ENCODE measurements at regions not wholly inside any gene's neighbourhood (a gene's known extent, or its start where the extent isn't known, plus 50 kb on each side); places are given as distances from the start of the nearest gene placed in this dataset.
"Not testable (repeated sequence)": the region's sequence is repeated elsewhere in the genome, so short reads cannot be mapped to it uniquely, and the experiment has no call there.

GRCh38 chr13:103615771-103616170 is 549.6 kb upstream of the SLC10A2 start:
- TF ChIP-seq CTCF (IDR thresholded peaks at IDR 0.05; ENCODE audit: low read depth, low read length) = no peak
- DNase-seq (ENCODE audit: low read depth, low spot score) = no peak
- in situ Hi-C loops (cut with HindIII; ENCODE audit: low sequenced_read_pairs) = no loop called here
- H3K4me3 ChIP-seq (ENCODE audit: low read depth, low read length) = no peak overlapping the region

- no peak for DNase-seq (ENCODE audit: low read depth, low spot score)
- in situ Hi-C loops (cut with HindIII; ENCODE audit: low sequenced_read_pairs) = no loop called here
- no peak for TF ChIP-seq CTCF (IDR thresholded peaks at IDR 0.05; ENCODE audit: low read depth, low read length)
- H3K4me3 ChIP-seq (ENCODE audit: low read depth, low read length) = no peak overlapping the region
Observed at GRCh38 chr13:103614761-103615160, 548.5 kb upstream of the SLC10A2 start.

GRCh38 chr13:103607995-103608394 is 541.8 kb upstream of the SLC10A2 start:
- in situ Hi-C loops (cut with HindIII; ENCODE audit: low sequenced_read_pairs) = no loop called here
- H3K4me3 ChIP-seq (ENCODE audit: low read depth, low read length) = no peak overlapping the region
- TF ChIP-seq CTCF (IDR thresholded peaks at IDR 0.05; ENCODE audit: low read depth, low read length) = no peak
- no peak for DNase-seq (ENCODE audit: low read depth, low spot score)

GRCh38 chr13:103605546-103606326 is 539.5 kb upstream of the SLC10A2 start:
- no peak for DNase-seq (ENCODE audit: low read depth, low spot score)
- TF ChIP-seq CTCF (IDR thresholded peaks at IDR 0.05; ENCODE audit: low read depth, low read length) = no peak
- no peak overlapping the region for H3K4me3 ChIP-seq (ENCODE audit: low read depth, low read length)
- in situ Hi-C loops (cut with HindIII; ENCODE audit: low sequenced_read_pairs) = no loop called here

GRCh38 chr13:103599870-103600269 is 533.7 kb upstream of the SLC10A2 start:
- DNase-seq (ENCODE audit: low read depth, low spot score); in situ Hi-C loops (cut with HindIII; ENCODE audit: low sequenced_read_pairs); H3K4me3 ChIP-seq (ENCODE audit: low read depth, low read length): not testable (repeated sequence)

DNA sequence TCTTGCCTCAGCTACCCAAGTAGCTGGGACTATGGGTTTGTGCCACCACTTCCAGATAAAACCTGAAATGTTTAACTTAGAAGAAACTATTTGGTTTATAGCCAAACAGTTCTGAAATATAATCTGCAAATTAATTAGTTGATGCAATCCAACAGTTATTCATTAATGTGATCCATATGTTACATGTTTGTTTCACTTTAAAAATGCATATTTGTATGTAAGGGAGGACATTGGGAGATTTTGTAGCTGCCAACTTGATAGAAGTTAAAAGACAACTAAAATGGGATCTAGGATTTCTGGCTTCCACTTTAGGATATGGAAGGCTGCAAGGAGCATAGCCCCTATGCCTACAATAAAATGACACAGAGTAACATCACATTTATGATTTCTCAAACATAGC is 532.5 kb upstream of the SLC10A2 start:
- no peak for TF ChIP-seq CTCF (IDR thresholded peaks at IDR 0.05; ENCODE audit: low read depth, low read length)
- in situ Hi-C loops (cut with HindIII; ENCODE audit: low sequenced_read_pairs) = no loop called here

GRCh38 chr13:103573446-103573845 is 507.2 kb upstream of the SLC10A2 start:
- no peak for DNase-seq (ENCODE audit: low read depth, low spot score)
- no peak for TF ChIP-seq CTCF (IDR thresholded peaks at IDR 0.05; ENCODE audit: low read depth, low read length)
- in situ Hi-C loops (cut with HindIII; ENCODE audit: low sequenced_read_pairs) = no loop called here
- no peak overlapping the region for H3K4me3 ChIP-seq (ENCODE audit: low read depth, low read length)

More for the DNA sequence above, 532.5 kb upstream of the SLC10A2 start:
- DNase-seq (ENCODE audit: low read depth, low spot score) = no peak
- H3K4me3 ChIP-seq (ENCODE audit: low read depth, low read length) = no peak overlapping the region

Data from astrocyte of the spinal cord (primary cell).